CD4-positive, alpha-beta T cell (primary cell): ENCODE measurements at regions not wholly inside any gene's neighbourhood (a gene's known extent, or its start where the extent isn't known, plus 50 kb on each side); places are given as distances from the start of the nearest gene placed in this dataset.

Source experiments
- ATAC-seq: fragments of 200-7000 bp; cut with Tn5 transposase; one replicate; pipeline ENCODE4 v1.10.0; 2022; ENCODE audit warnings: mild to moderate bottlenecking; ENCODE audit not compliant: poor library complexity
- CTCF ChIA-PET: fragments of 350-600 bp; sonication (Branson Sonifier 250); formaldehyde crosslinking; loops from one replicate; lab custom pipeline; 2021; ENCODE audit warnings: antibody characterized with exemption, inconsistent platforms; lab: Charles Lee
- POLR2A ChIA-PET: fragments of 350-600 bp; sonication (Branson Sonifier 250); formaldehyde crosslinking; loops from one replicate; lab custom pipeline; 2021; ENCODE audit warnings: antibody characterized with exemption, inconsistent platforms; lab: Charles Lee
- DNase-seq, 14 experiments: peaks; one replicate each; pipeline ENCODE4 v3.0.0-alpha.2; 2013 to 2020; ENCODE audit warnings: mixed read lengths in 2 of 14
- H3K27ac ChIP-seq, 2 donors: one replicate each; pipeline versions ENCODE4 v1.5.1 to v1.7.0; 2013; ENCODE audit warnings: low read length in 2 of 2, low read depth in 1 of 2, mild to moderate bottlenecking in 1 of 2
- H3K27me3 ChIP-seq, 2 experiments: 1 replicate in 1 of 2; 2 replicates in 1 of 2; pipeline versions ENCODE4 v1.6.1 to v1.7.0; 2013; ENCODE audit warnings: low read length in 2 of 2, control low read depth in 1 of 2, mild to moderate bottlenecking in 1 of 2, moderate library complexity in 1 of 2; ENCODE audit not compliant: insufficient read depth in 2 of 2, control insufficient read depth in 1 of 2
- H3K36me3 ChIP-seq: one replicate; pipeline ENCODE4 v1.6.1; 2013; ENCODE audit warnings: low read length, control low read depth; ENCODE audit not compliant: insufficient read depth
- H3K4me1 ChIP-seq: one replicate; pipeline ENCODE4 v1.6.1; 2013; ENCODE audit warnings: low read length, control low read depth; ENCODE audit not compliant: insufficient read depth
- H3K4me3 ChIP-seq: one replicate; pipeline ENCODE4 v1.5.1; 2013; ENCODE audit warnings: mild to moderate bottlenecking, low read length, moderate library complexity
- H3K9me3 ChIP-seq, 2 experiments: 1 replicate in 1 of 2; 2 replicates in 1 of 2; pipeline versions ENCODE4 v1.6.1 to v1.7.0; 2013; ENCODE audit warnings: low read length in 2 of 2, mild to moderate bottlenecking in 2 of 2, control low read depth in 1 of 2, moderate library complexity in 1 of 2; ENCODE audit not compliant: control insufficient read depth in 1 of 2, insufficient read depth in 1 of 2
- H3K27ac Mint-ChIP-seq: one replicate; pipeline ENCODE4 v1.8.0; 2020; ENCODE audit warnings: mixed read lengths
- H3K27me3 Mint-ChIP-seq: one replicate; pipeline ENCODE4 v1.8.0; 2021; ENCODE audit warnings: mixed read lengths
- H3K36me3 Mint-ChIP-seq: one replicate; pipeline ENCODE4 v1.8.0; 2021; ENCODE audit warnings: low read depth, mixed read lengths
- H3K4me1 Mint-ChIP-seq: one replicate; pipeline ENCODE4 v1.8.0; 2021; ENCODE audit warnings: low read depth, mixed read lengths
- H3K4me3 Mint-ChIP-seq: one replicate; pipeline ENCODE4 v1.8.0; 2020; ENCODE audit warnings: mild to moderate bottlenecking, mixed read lengths
- H3K9me3 Mint-ChIP-seq: one replicate; pipeline ENCODE4 v1.8.0; 2020; ENCODE audit warnings: mixed read lengths
- intact Hi-C, 2 experiments: fragments of 100-400 bp; cut with DNase I in 1 of 2; cut with micrococcal nuclease in 1 of 2; formaldehyde crosslinking; loops; one replicate each; pipeline versions ENCODE4 v1.15.1 to v1.9.0; 2023 to 2025; cut with DNase I, micrococcal nuclease
- TF ChIP-seq, protein P1 (sequence below): fragments of 200-600 bp; IDR thresholded peaks from one replicate; pipeline ENCODE4 v1.8.0; 2022; ENCODE audit warnings: antibody characterized with exemption, mild to moderate bottlenecking

DNA sequence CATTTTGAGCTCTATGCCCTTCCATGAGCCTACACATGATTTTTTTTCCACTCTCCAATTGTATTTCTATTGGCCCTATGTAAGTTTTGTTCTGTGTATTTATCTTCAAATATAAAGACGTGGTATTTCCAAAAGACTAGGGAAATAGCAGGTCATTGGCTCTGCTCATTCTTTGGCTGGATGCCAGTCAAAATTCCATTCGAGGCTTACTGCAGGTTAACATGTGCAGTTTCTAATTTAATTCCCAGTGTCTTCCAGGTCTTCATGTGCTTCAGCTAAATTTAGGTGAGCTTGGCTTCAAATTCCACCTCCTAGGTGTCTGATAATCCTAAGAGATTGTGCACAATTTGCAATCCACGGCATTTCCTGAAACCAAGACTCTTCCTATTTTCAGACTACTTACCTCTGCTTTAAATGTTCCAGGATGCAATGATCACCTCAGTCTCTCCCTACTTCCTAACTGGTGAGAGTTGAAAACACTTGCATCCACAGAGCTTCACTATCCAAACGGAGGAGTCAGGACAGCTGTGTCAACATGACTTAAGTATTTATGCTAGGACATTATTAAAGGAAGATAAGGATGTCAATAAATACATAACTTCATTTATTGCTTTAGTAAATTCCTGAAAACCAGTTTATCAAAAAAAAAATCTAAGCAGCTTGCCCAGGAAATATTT lies 236.1 kb downstream of the COL12A1 start:
- Histone ChIP-seq H3K27me3 (no peaks in the 10 kb centered on the region), H3K36me3 (no peaks in the 10 kb centered on the region), H3K4me1 (no peaks in the 10 kb centered on the region), H3K27ac (no peak overlapping the region), H3K4me3 (no peak overlapping the region), H3K9me3 (peaks cover 0 to 6% of the 10 kb centered on the region in 2 experiments)
- CTCF ChIA-PET, result no interaction called here
- H3K27ac Mint-ChIP-seq, result no peak overlapping the region
- no peak for DNase-seq
- POLR2A ChIA-PET, result no interaction called here
- peaks cover 5% of the 10 kb centered on the region for H3K9me3 Mint-ChIP-seq
- TF ChIP-seq, protein P1, sequence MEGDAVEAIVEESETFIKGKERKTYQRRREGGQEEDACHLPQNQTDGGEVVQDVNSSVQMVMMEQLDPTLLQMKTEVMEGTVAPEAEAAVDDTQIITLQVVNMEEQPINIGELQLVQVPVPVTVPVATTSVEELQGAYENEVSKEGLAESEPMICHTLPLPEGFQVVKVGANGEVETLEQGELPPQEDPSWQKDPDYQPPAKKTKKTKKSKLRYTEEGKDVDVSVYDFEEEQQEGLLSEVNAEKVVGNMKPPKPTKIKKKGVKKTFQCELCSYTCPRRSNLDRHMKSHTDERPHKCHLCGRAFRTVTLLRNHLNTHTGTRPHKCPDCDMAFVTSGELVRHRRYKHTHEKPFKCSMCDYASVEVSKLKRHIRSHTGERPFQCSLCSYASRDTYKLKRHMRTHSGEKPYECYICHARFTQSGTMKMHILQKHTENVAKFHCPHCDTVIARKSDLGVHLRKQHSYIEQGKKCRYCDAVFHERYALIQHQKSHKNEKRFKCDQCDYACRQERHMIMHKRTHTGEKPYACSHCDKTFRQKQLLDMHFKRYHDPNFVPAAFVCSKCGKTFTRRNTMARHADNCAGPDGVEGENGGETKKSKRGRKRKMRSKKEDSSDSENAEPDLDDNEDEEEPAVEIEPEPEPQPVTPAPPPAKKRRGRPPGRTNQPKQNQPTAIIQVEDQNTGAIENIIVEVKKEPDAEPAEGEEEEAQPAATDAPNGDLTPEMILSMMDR, result no peak
- intact Hi-C loops, result no loop called here
- H3K27me3 Mint-ChIP-seq, result no peaks in the 10 kb centered on the region
- H3K36me3 Mint-ChIP-seq, result no peaks in the 10 kb centered on the region
- no peaks in the 10 kb centered on the region for H3K4me1 Mint-ChIP-seq
- H3K4me3 Mint-ChIP-seq, result no peak overlapping the region
- ATAC-seq, result no peak

DNA sequence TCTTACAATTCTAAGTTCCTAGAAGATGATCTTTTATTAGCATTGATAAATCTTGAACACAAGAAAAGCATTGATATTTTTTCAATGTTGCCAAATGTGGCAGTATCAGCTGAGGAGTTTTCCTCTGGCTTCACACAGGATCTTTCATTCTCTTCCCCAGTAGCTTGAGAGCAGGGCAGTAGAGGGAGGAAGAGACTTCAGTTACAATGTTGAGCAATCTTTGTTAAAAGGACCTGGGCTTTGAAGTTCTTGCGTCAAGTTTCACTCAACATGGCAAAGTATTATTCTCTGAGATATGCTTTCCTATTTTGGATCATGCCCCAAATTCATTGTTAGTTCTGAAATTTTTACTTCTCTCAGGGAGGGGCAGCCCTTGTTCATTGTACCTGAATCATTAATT lies 238.0 kb downstream of the COL12A1 start:
- Mint-ChIP-seq H3K4me3 (no peak overlapping the region), H3K36me3 (no peaks in the 10 kb centered on the region), H3K4me1 (no peaks in the 10 kb centered on the region), H3K27ac (no peak overlapping the region), H3K9me3 (peaks cover 3% of the 10 kb centered on the region), H3K27me3 (no peaks in the 10 kb centered on the region)
- no peaks in the 10 kb centered on the region for H3K4me1 ChIP-seq
- ChIA-PET POLR2A (no interaction called here), CTCF (no interaction called here)
- no peak overlapping the region for H3K27ac ChIP-seq
- H3K36me3 ChIP-seq, result no peaks in the 10 kb centered on the region
- ATAC-seq, result no peak
- intact Hi-C loops, result no loop called here
- no peak for DNase-seq
- TF ChIP-seq, protein P1, result no peak
- H3K27me3 ChIP-seq, result no peaks in the 10 kb centered on the region
- H3K4me3 ChIP-seq, result no peak overlapping the region
- H3K9me3 ChIP-seq, result peaks cover 0 to 6% of the 10 kb centered on the region in 2 experiments

DNA sequence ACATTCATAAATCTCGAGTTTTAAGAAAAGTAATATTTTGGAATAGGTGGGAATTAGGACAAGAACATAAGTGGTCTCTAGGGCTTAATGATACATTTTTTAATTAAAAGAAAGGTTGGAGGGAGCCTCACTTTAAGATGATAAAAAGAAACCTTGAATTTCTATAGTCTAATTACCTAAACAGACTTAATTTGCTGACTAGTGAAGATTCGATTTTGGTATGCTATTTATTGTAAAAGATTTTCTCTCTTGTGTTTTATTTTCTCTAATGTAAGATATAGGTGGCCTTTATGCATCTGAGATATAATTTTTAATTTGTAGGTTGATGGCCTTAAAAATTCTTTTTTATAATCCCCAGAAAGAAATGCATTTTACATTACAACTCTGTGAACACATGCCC lies 239.1 kb downstream of the COL12A1 start:
- ChIA-PET CTCF (no interaction called here), POLR2A (no interaction called here)
- Histone ChIP-seq H3K27ac (no peak overlapping the region), H3K4me3 (no peak overlapping the region), H3K4me1 (no peaks in the 10 kb centered on the region), H3K27me3 (no peaks in the 10 kb centered on the region), H3K36me3 (no peaks in the 10 kb centered on the region), H3K9me3 (peaks cover 0 to 6% of the 10 kb centered on the region in 2 experiments)
- TF ChIP-seq, protein P1, result no peak
- Mint-ChIP-seq H3K36me3 (no peaks in the 10 kb centered on the region), H3K27ac (no peak overlapping the region), H3K4me1 (no peaks in the 10 kb centered on the region), H3K4me3 (no peak overlapping the region), H3K27me3 (no peaks in the 10 kb centered on the region), H3K9me3 (peaks cover 3% of the 10 kb centered on the region)
- intact Hi-C loops, result no loop called here
- DNase-seq (no peak), ATAC-seq (no peak)
